ENCODE measurements at regions not wholly inside any gene's neighbourhood (a gene's known extent, or its start where the extent isn't known, plus 50 kb on each side); places are given as distances from the start of the nearest gene placed in this dataset.

- no peak for TF ChIP-seq CTCF (IDR thresholded peaks at IDR 0.05; ENCODE audit: low read depth, low read length)
- Histone ChIP-seq H3K27ac (no peak overlapping the region), H3K4me1 (ENCODE audit: low read depth) (no peaks in the 10 kb centered on the region), H3K9me3 (ENCODE audit: low read depth) (no peaks in the 10 kb centered on the region), H3K27me3 (no peaks in the 10 kb centered on the region), H3K4me3 (no peak overlapping the region), H3K36me3 (no peaks in the 10 kb centered on the region)
- DNase-seq (ENCODE audit: low read depth in 1 of 2, low spot score in 1 of 2): no peak
Observed at GRCh38 chr1:170291516-170291915, 145.8 kb downstream of the NTMT2 start.

GRCh38 chr1:170296211-170296610 lies 150.5 kb downstream of the NTMT2 start:
- no peaks in the 10 kb centered on the region for H3K27me3 ChIP-seq
- no peaks in the 10 kb centered on the region for H3K9me3 ChIP-seq (ENCODE audit: low read depth)
- no peak overlapping the region for H3K4me3 ChIP-seq
- no peak overlapping the region for H3K27ac ChIP-seq
- no peaks in the 10 kb centered on the region for H3K36me3 ChIP-seq
- no peaks in the 10 kb centered on the region for H3K4me1 ChIP-seq (ENCODE audit: low read depth)
- no peak for TF ChIP-seq CTCF (IDR thresholded peaks at IDR 0.05; ENCODE audit: low read depth, low read length)
- no peak for DNase-seq (ENCODE audit: low read depth in 1 of 2, low spot score in 1 of 2)

DNA sequence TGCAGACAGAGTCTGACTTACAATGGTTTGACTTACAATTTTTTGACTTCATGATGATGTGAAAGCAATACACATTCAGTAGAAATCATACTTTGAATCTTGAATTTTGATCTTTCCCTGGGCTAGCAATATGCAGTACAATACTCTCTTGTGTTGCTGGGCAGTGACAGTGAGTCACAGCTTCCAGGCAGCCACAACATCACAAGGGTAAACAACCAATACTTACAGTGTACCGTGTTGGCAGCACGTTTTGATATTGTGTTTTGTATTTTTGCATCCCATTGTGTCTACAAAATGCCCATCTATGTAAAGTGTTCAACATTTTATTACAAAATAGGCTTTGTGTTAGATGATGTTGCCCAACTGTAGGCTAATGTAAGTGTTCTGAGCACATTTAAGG lies 150.9 kb downstream of the NTMT2 start:
- H3K4me1 ChIP-seq (ENCODE audit: low read depth): no peaks in the 10 kb centered on the region
- no peak overlapping the region for H3K4me3 ChIP-seq
- TF ChIP-seq CTCF (IDR thresholded peaks at IDR 0.05; ENCODE audit: low read depth, low read length): no peak
- DNase-seq (ENCODE audit: low read depth in 1 of 2, low spot score in 1 of 2): no peak
- no peaks in the 10 kb centered on the region for H3K36me3 ChIP-seq
- no peaks in the 10 kb centered on the region for H3K9me3 ChIP-seq (ENCODE audit: low read depth)
- no peak overlapping the region for H3K27ac ChIP-seq
- no peaks in the 10 kb centered on the region for H3K27me3 ChIP-seq

GRCh38 chr1:170301596-170301995 lies 155.8 kb downstream of the NTMT2 start:
- TF ChIP-seq CTCF (IDR thresholded peaks at IDR 0.05; ENCODE audit: low read depth, low read length): no peak
- no peak overlapping the region for H3K4me3 ChIP-seq

DNA sequence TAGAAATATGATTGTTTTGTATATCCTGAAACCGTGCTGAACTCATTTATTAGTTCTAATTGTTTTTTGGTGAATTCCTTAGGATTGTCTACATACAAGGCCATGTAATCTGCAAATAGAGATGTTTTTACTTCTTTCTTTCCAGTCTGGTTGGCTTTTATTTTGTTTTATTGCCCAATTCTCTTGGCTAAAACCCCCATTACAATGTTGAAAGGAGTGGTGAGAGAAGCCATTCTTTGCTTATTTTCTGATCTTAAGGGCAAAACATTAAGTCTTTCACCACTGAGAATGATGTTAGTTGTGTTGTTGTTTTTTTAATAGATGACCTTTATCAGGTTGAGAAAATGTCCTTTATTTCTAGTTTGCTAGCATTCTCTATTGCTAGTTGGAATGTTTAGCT lies 157.3 kb downstream of the NTMT2 start:
- H3K27ac ChIP-seq: no peak overlapping the region
- no peak for TF ChIP-seq CTCF (IDR thresholded peaks at IDR 0.05; ENCODE audit: low read depth, low read length)
- H3K4me1 ChIP-seq (ENCODE audit: low read depth): no peaks in the 10 kb centered on the region
- H3K36me3 ChIP-seq: no peaks in the 10 kb centered on the region
- DNase-seq (ENCODE audit: low read depth in 1 of 2, low spot score in 1 of 2): no peak
- H3K27me3 ChIP-seq: no peaks in the 10 kb centered on the region
- no peaks in the 10 kb centered on the region for H3K9me3 ChIP-seq (ENCODE audit: low read depth)
- H3K4me3 ChIP-seq: no peak overlapping the region

More at GRCh38 chr1:170301596-170301995, 155.8 kb downstream of the NTMT2 start:
- Histone ChIP-seq H3K36me3 (no peaks in the 10 kb centered on the region), H3K9me3 (ENCODE audit: low read depth) (no peaks in the 10 kb centered on the region), H3K27me3 (no peaks in the 10 kb centered on the region), H3K27ac (no peak overlapping the region), H3K4me1 (ENCODE audit: low read depth) (no peaks in the 10 kb centered on the region)
- DNase-seq (ENCODE audit: low read depth in 1 of 2, low spot score in 1 of 2): no peak

Data from cardiac muscle cell (in vitro differentiated cells and primary cell).